Erythroblast (primary cell): ENCODE measurements at regions not wholly inside any gene's neighbourhood (a gene's known extent, or its start where the extent isn't known, plus 50 kb on each side); places are given as distances from the start of the nearest gene placed in this dataset.

Experiments used
- DNase-seq, 2 experiments: peaks; one replicate each; lab custom pipeline; 2025; lab: John Stamatoyannopoulos, UW
- GATA1 ChIP-seq: IDR thresholded peaks from 2 replicates; pipeline ENCODE4 v1.6.1; 2011; ENCODE audit warnings: low read depth, mild to moderate bottlenecking, control low read depth, low read length, moderate library complexity
- POLR2A ChIP-seq: IDR thresholded peaks from 2 replicates; pipeline ENCODE4 v1.6.1; 2011; ENCODE audit warnings: mild to moderate bottlenecking, low read length

- TF ChIP-seq GATA1 (no peak), POLR2A (no peak)
- no peak for DNase-seq
Observed at GRCh38 chr2:128500138-128500800, 181.6 kb upstream of the HS6ST1 start.

GRCh38 chr2:128501006-128501690, 182.5 kb upstream of the HS6ST1 start:
- DNase-seq: no peak
- no peak for TF ChIP-seq GATA1
- TF ChIP-seq POLR2A: no peak

- no peak for DNase-seq
Observed at GRCh38 chr2:128501700-128502099, 183.0 kb upstream of the HS6ST1 start.

GRCh38 chr2:128502200-128502599, 183.5 kb upstream of the HS6ST1 start:
- DNase-seq: no peak
- TF ChIP-seq GATA1 (no peak), POLR2A (no peak)

More at GRCh38 chr2:128501700-128502099, 183.0 kb upstream of the HS6ST1 start:
- TF ChIP-seq GATA1: no peak

GRCh38 chr2:128502638-128503246, 184.1 kb upstream of the HS6ST1 start:
- DNase-seq: no peak
- TF ChIP-seq GATA1 (no peak), POLR2A (no peak)

GRCh38 chr2:128503399-128504245, 185.0 kb upstream of the HS6ST1 start:
- TF ChIP-seq GATA1 (no peak), POLR2A (no peak)
- DNase-seq: no peak

GRCh38 chr2:128504246-128505149, 185.8 kb upstream of the HS6ST1 start:
- no peak for DNase-seq
- TF ChIP-seq GATA1 (no peak), POLR2A (no peak)

- DNase-seq: no peak
- TF ChIP-seq POLR2A (no peak), GATA1 (no peak)
Observed at GRCh38 chr2:128505150-128505490, 186.5 kb upstream of the HS6ST1 start.

- no peak for TF ChIP-seq GATA1
- no peak for TF ChIP-seq POLR2A
- DNase-seq: no peak
Observed at GRCh38 chr2:128505575-128506526, 187.2 kb upstream of the HS6ST1 start.

GRCh38 chr2:128506534-128506933, 187.9 kb upstream of the HS6ST1 start:
- no peak for TF ChIP-seq GATA1
- no peak for TF ChIP-seq POLR2A
- DNase-seq: no peak

GRCh38 chr2:128510701-128511397, 192.2 kb upstream of the HS6ST1 start:
- no peak for DNase-seq
- no peak for TF ChIP-seq POLR2A
- no peak for TF ChIP-seq GATA1

- TF ChIP-seq POLR2A: no peak
- TF ChIP-seq GATA1: no peak
- no peak for DNase-seq
Observed at GRCh38 chr2:128511731-128512378, 193.2 kb upstream of the HS6ST1 start.
